ENCODE measurements at regions not wholly inside any gene's neighbourhood (a gene's known extent, or its start where the extent isn't known, plus 50 kb on each side); places are given as distances from the start of the nearest gene placed in this dataset.

DNA sequence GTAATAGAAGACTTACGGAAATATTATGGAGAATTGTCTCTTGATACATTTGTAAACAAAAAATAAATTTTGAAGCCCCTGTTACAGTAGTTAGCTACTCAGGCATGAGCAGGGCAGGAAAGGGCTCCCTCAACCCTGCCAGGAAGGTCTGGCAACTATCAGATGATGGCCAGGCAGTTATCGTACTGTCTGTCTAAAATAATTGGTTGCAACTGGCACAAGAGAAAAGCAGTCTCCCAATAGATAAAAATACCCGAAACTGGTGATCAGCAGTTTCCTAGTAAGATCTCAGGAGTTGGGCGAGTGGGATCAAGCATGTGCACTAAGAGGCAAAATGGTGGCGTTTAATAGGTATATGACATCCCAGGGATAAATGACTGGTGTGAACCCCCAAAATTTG lies 1336.3 kb downstream of the C4orf33 start:
- Histone ChIP-seq H3K27ac (ENCODE audit: low read length) (no peak overlapping the region), H3K9me3 (ENCODE audit: low read length) (no peaks in the 10 kb centered on the region), H3F3A (ENCODE audit: insufficient read depth, low read length, poor library complexity, severe bottlenecking) (no peaks in the 10 kb centered on the region), H2AFZ (ENCODE audit: low read depth, low read length) (no peak overlapping the region), H3K27me3 (ENCODE audit: insufficient read depth, low read depth, low read length) (no peaks in the 10 kb centered on the region), H4K20me1 (ENCODE audit: insufficient read depth) (no peaks in the 10 kb centered on the region), H3K79me2 (replicated peaks; ENCODE audit: insufficient read depth, low read length) (no peaks in the 10 kb centered on the region), H3K4me2 (ENCODE audit: low read length) (no peak overlapping the region), H3K9me2 (ENCODE audit: insufficient read depth, low read length) (no peaks in the 10 kb centered on the region), H3K36me3 (ENCODE audit: insufficient read depth, low read length) (no peaks in the 10 kb centered on the region), H3K9ac (ENCODE audit: low read length) (no peak overlapping the region), H3K4me3 (ENCODE audit: low read length) (no peak overlapping the region)
- TF ChIP-seq POLR2AphosphoS5 (IDR thresholded peaks at IDR 0.05), result no peak
- TF ChIP-seq RAD21 (conservative IDR thresholded peaks at IDR 0.05), result no peak

DNA sequence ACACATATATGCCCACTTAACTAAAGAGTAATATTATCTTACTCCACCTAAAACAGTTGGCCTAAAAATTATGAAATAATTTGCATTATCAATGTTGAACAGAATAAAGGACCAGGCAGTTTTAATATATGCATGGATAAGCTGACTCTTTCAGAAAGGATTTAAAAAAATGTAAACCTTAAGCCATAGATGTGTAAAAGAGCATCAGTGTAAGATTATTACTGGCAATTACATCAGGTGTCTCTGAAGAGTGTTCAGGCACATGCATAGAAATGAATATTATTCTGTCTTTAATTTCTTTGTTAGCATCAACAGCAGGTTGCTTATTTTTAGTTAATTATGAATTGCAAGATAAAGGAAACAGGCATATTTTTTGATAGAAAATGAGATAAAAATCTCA lies 1353.8 kb downstream of the C4orf33 start:
- H4K20me1 ChIP-seq (ENCODE audit: insufficient read depth), result no peaks in the 10 kb centered on the region
- H3K27me3 ChIP-seq (ENCODE audit: insufficient read depth, low read depth, low read length), result no peaks in the 10 kb centered on the region
- no peak overlapping the region for H3K9ac ChIP-seq (ENCODE audit: low read length)
- TF ChIP-seq TAF1 (IDR thresholded peaks at IDR 0.05; ENCODE audit: low read depth) (no peak), EZH2 (IDR thresholded peaks at IDR 0.05; ENCODE audit: borderline replicate concordance, insufficient read depth, low read length, poor library complexity, severe bottlenecking) (no peak), EP300 (conservative IDR thresholded peaks at IDR 0.05; ENCODE audit: poor library complexity, severe bottlenecking) (no peak), MXI1 (conservative IDR thresholded peaks at IDR 0.05; ENCODE audit: poor library complexity, severe bottlenecking) (no peak), RAD21 (conservative IDR thresholded peaks at IDR 0.05) (no peak), POLR2AphosphoS5 (IDR thresholded peaks at IDR 0.05) (no peak), SMC3 (conservative IDR thresholded peaks at IDR 0.05; ENCODE audit: poor library complexity) (no peak)
- TF ChIP-seq, protein P1, sequence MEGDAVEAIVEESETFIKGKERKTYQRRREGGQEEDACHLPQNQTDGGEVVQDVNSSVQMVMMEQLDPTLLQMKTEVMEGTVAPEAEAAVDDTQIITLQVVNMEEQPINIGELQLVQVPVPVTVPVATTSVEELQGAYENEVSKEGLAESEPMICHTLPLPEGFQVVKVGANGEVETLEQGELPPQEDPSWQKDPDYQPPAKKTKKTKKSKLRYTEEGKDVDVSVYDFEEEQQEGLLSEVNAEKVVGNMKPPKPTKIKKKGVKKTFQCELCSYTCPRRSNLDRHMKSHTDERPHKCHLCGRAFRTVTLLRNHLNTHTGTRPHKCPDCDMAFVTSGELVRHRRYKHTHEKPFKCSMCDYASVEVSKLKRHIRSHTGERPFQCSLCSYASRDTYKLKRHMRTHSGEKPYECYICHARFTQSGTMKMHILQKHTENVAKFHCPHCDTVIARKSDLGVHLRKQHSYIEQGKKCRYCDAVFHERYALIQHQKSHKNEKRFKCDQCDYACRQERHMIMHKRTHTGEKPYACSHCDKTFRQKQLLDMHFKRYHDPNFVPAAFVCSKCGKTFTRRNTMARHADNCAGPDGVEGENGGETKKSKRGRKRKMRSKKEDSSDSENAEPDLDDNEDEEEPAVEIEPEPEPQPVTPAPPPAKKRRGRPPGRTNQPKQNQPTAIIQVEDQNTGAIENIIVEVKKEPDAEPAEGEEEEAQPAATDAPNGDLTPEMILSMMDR (IDR thresholded peaks at IDR 0.05; ENCODE audit: poor library complexity, severe bottlenecking), result no peak
- TF ChIP-seq, protein P2, sequence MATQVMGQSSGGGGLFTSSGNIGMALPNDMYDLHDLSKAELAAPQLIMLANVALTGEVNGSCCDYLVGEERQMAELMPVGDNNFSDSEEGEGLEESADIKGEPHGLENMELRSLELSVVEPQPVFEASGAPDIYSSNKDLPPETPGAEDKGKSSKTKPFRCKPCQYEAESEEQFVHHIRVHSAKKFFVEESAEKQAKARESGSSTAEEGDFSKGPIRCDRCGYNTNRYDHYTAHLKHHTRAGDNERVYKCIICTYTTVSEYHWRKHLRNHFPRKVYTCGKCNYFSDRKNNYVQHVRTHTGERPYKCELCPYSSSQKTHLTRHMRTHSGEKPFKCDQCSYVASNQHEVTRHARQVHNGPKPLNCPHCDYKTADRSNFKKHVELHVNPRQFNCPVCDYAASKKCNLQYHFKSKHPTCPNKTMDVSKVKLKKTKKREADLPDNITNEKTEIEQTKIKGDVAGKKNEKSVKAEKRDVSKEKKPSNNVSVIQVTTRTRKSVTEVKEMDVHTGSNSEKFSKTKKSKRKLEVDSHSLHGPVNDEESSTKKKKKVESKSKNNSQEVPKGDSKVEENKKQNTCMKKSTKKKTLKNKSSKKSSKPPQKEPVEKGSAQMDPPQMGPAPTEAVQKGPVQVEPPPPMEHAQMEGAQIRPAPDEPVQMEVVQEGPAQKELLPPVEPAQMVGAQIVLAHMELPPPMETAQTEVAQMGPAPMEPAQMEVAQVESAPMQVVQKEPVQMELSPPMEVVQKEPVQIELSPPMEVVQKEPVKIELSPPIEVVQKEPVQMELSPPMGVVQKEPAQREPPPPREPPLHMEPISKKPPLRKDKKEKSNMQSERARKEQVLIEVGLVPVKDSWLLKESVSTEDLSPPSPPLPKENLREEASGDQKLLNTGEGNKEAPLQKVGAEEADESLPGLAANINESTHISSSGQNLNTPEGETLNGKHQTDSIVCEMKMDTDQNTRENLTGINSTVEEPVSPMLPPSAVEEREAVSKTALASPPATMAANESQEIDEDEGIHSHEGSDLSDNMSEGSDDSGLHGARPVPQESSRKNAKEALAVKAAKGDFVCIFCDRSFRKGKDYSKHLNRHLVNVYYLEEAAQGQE (IDR thresholded peaks at IDR 0.05; ENCODE audit: borderline replicate concordance), result no peak
- H3F3A ChIP-seq (ENCODE audit: insufficient read depth, low read length, poor library complexity, severe bottlenecking), result no peaks in the 10 kb centered on the region
- no peaks in the 10 kb centered on the region for H3K9me3 ChIP-seq (ENCODE audit: low read length)
- H3K4me2 ChIP-seq (ENCODE audit: low read length), result no peak overlapping the region
- no peak overlapping the region for H2AFZ ChIP-seq (ENCODE audit: low read depth, low read length)
- no peak overlapping the region for H3K4me3 ChIP-seq (ENCODE audit: low read length)
- no peak overlapping the region for H3K27ac ChIP-seq (ENCODE audit: low read length)
- H3K9me2 ChIP-seq (ENCODE audit: insufficient read depth, low read length), result no peaks in the 10 kb centered on the region
- H3K36me3 ChIP-seq (ENCODE audit: insufficient read depth, low read length), result no peaks in the 10 kb centered on the region
- H3K79me2 ChIP-seq (replicated peaks; ENCODE audit: insufficient read depth, low read length), result no peaks in the 10 kb centered on the region

DNA sequence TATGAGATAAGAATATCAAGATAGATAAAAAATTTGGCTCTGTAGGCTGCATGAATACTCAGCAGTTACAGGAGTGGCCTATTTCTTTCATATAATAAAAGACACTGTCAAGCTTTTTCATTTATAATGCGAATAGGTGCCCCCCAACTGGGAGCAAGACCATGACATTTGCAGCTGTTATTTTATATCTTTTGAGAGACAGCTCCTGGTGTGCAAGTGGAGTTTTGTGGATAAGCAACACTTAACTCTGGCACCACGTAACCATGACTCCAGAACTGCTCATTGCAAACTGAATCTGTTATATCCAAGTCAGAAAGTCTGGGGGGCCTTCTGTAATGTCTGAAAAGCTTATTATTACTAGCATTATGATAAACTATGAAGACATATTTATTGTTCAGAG lies 1372.4 kb downstream of the C4orf33 start:
- peak overlapping the region; percentile 53 for H3K4me2 ChIP-seq (ENCODE audit: low read length)
- no peaks in the 10 kb centered on the region for H4K20me1 ChIP-seq (ENCODE audit: insufficient read depth)
- H3K9me3 ChIP-seq (ENCODE audit: low read length), result no peaks in the 10 kb centered on the region
- H3K9ac ChIP-seq (ENCODE audit: low read length), result peak overlapping the region; percentile 2
- TF ChIP-seq EZH2 (IDR thresholded peaks at IDR 0.05; ENCODE audit: borderline replicate concordance, insufficient read depth, low read length, poor library complexity, severe bottlenecking), result no peak
- TF ChIP-seq, protein P2 (IDR thresholded peaks at IDR 0.05; ENCODE audit: borderline replicate concordance), result peak; percentile 52
- no peak for TF ChIP-seq MXI1 (conservative IDR thresholded peaks at IDR 0.05; ENCODE audit: poor library complexity, severe bottlenecking)
- no peak for TF ChIP-seq RAD21 (conservative IDR thresholded peaks at IDR 0.05)
- TF ChIP-seq, protein P1 (IDR thresholded peaks at IDR 0.05; ENCODE audit: poor library complexity, severe bottlenecking), result no peak
- peak; percentile 96 for TF ChIP-seq POLR2AphosphoS5 (IDR thresholded peaks at IDR 0.05)
- TF ChIP-seq EP300 (conservative IDR thresholded peaks at IDR 0.05; ENCODE audit: poor library complexity, severe bottlenecking), result peak; percentile 98
- no peak for TF ChIP-seq TAF1 (IDR thresholded peaks at IDR 0.05; ENCODE audit: low read depth)
- no peak for TF ChIP-seq SMC3 (conservative IDR thresholded peaks at IDR 0.05; ENCODE audit: poor library complexity)
- H2AFZ ChIP-seq (ENCODE audit: low read depth, low read length), result no peak overlapping the region
- H3K27me3 ChIP-seq (ENCODE audit: insufficient read depth, low read depth, low read length), result no peaks in the 10 kb centered on the region
- H3K9me2 ChIP-seq (ENCODE audit: insufficient read depth, low read length), result no peaks in the 10 kb centered on the region
- H3K27ac ChIP-seq (ENCODE audit: low read length), result peak overlapping the region; percentile 41
- no peaks in the 10 kb centered on the region for H3K79me2 ChIP-seq (replicated peaks; ENCODE audit: insufficient read depth, low read length)
- no peaks in the 10 kb centered on the region for H3F3A ChIP-seq (ENCODE audit: insufficient read depth, low read length, poor library complexity, severe bottlenecking)
- H3K4me3 ChIP-seq (ENCODE audit: low read length), result peak overlapping the region; percentile 13
- H3K36me3 ChIP-seq (ENCODE audit: insufficient read depth, low read length), result no peaks in the 10 kb centered on the region

Measured in neural cell (in vitro differentiated cells).